NT2/D1 (cell line): ENCODE measurements at regions not wholly inside any gene's neighbourhood (a gene's known extent, or its start where the extent isn't known, plus 50 kb on each side); places are given as distances from the start of the nearest gene placed in this dataset.

ENCODE experiments used
- DNase-seq: peaks from one replicate; pipeline ENCODE4 v3.0.0-alpha.2; 2011; ENCODE audit warnings: low read depth, low spot score
- H3K27me3 ChIP-seq: 2 replicates; pipeline ENCODE4 v1.6.0; 2011; ENCODE audit warnings: mild to moderate bottlenecking; ENCODE audit not compliant: insufficient read length, insufficient read depth
- H3K36me3 ChIP-seq: 2 replicates; pipeline ENCODE4 v1.6.1; 2011; ENCODE audit warnings: mild to moderate bottlenecking, low read length, mixed read lengths; ENCODE audit not compliant: insufficient read depth, insufficient read length
- H3K4me1 ChIP-seq: 2 replicates; pipeline ENCODE4 v1.5.1; 2011; ENCODE audit not compliant: insufficient read depth, insufficient read length
- H3K4me3 ChIP-seq: 2 replicates; pipeline ENCODE4 v1.5.1; 2011; ENCODE audit warnings: low read depth; ENCODE audit not compliant: insufficient read length
- H3K9ac ChIP-seq: 2 replicates; pipeline ENCODE4 v1.6.0; 2011; ENCODE audit warnings: low read depth; ENCODE audit not compliant: insufficient read length
- H3K9me3 ChIP-seq: 2 replicates; pipeline ENCODE4 v1.5.1; 2011; ENCODE audit warnings: mild to moderate bottlenecking, low read length; ENCODE audit not compliant: insufficient read depth
- SUZ12 ChIP-seq: IDR thresholded peaks from 2 replicates; pipeline ENCODE4 v1.6.1; 2011; ENCODE audit not compliant: insufficient read length, insufficient read depth; ENCODE audit errors: extremely low read depth
- YY1 ChIP-seq: IDR thresholded peaks from 2 replicates; pipeline ENCODE4 v1.6.1; 2011; ENCODE audit not compliant: insufficient read length, insufficient read depth
- ZNF274 ChIP-seq: IDR thresholded peaks from 2 replicates; pipeline ENCODE4 v1.6.1; 2011; ENCODE audit warnings: mild to moderate bottlenecking, low read depth, low read length

DNA sequence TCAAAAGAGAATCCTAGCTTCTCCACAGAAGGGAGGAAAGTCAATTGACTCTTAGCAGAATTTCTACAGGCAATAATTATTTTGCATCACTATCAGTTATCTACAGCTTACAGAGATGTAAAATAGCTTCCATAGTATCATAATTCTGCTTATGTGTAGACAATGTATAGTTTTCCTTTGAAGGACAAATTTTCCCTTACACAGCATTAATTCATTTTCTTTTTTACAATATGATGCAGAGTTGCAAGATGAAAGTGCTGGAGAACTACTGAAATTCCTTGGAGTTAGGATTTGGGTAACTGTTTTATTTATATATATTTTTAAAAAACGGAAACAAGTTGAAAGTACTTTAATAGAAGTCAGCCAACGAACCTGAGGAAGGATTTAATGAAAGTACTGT, 111.0 kb upstream of the CPHXL start:
- H3K4me3 ChIP-seq: no peak overlapping the region
- no peaks in the 10 kb centered on the region for H3K36me3 ChIP-seq
- DNase-seq: no peak
- H3K27me3 ChIP-seq: no peaks in the 10 kb centered on the region
- no peaks in the 10 kb centered on the region for H3K4me1 ChIP-seq
- H3K9ac ChIP-seq: no peak overlapping the region
- peaks cover 9% of the 10 kb centered on the region; the same call in 1 of the 2 replicates for H3K9me3 ChIP-seq
- TF ChIP-seq YY1: no peak
- TF ChIP-seq SUZ12: no peak
- no peak for TF ChIP-seq ZNF274

DNA sequence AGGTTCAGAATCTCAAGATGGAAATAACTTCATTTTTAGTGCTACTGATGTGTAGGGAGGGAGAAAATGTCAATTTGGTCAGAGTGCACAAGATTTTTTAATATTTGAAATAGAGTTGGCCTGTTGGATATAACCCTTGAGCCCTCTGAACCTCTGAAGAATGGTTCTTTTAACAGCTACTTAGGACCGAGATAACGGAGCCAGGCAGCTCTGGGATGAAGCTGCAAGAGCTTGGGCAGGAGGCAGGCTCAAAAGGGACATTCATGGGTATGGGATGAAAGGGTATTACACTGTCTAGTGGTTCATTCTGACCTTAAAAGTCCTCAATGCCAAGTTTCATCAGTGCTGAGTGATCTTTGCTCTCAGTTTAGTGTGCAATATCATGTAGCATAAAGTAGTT, 111.4 kb upstream of the CPHXL start:
- no peaks in the 10 kb centered on the region for H3K27me3 ChIP-seq
- H3K9ac ChIP-seq: no peak overlapping the region
- TF ChIP-seq ZNF274 (no peak), SUZ12 (no peak), YY1 (no peak)
- no peak for DNase-seq
- no peak overlapping the region for H3K4me3 ChIP-seq
- H3K4me1 ChIP-seq: no peaks in the 10 kb centered on the region
- H3K9me3 ChIP-seq: peaks cover 9% of the 10 kb centered on the region; the same call in 1 of the 2 replicates
- H3K36me3 ChIP-seq: no peaks in the 10 kb centered on the region

DNA sequence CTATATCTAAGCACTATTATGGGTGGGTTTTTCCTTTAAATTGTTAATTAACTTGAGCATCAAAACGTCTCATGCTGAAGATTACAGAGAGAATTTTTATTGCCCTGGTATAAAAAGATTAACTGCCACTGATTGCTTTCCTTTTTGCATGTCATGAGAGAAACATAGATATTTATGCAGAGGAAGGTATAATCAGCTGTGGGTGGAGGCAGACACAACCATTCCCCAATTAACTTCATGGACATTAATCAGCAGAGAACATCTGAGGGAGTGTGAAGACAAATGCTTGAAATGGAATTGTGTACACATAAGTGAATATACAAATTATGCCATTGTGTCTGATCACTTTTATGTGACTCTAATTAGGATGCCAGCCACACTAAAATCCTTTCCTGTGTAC, 115.2 kb upstream of the CPHXL start:
- H3K9ac ChIP-seq: no peak overlapping the region
- DNase-seq: no peak
- H3K27me3 ChIP-seq: no peaks in the 10 kb centered on the region

DNA sequence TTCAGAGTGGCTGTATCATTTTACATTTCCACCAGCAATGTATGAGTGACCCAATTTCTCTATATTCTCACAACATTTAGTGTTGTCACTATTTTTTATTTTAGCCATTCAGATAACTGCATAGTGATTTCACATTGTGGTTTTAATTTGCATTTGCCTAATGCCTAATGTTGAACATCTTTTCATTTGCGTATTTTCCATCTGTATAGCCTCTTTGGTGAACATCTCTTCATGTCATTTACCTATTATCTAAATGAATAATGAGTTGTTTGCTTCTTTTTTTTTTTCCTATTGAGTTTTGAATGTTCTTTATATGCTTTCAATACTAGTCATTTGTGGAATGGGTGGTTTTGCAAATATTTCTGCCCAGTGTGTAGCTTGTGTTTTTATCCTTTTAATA, 120.9 kb upstream of the CPHXL start:
- H3K4me3 ChIP-seq: no peak overlapping the region
- no peaks in the 10 kb centered on the region for H3K4me1 ChIP-seq
- TF ChIP-seq ZNF274: no peak
- no peak for TF ChIP-seq SUZ12
- no peak for TF ChIP-seq YY1
- H3K9me3 ChIP-seq: no peaks in the 10 kb centered on the region
- H3K27me3 ChIP-seq: no peaks in the 10 kb centered on the region
- no peak for DNase-seq
- no peak overlapping the region for H3K9ac ChIP-seq
- no peaks in the 10 kb centered on the region for H3K36me3 ChIP-seq

More for the DNA sequence above, 115.2 kb upstream of the CPHXL start:
- no peaks in the 10 kb centered on the region for H3K9me3 ChIP-seq
- no peaks in the 10 kb centered on the region for H3K4me1 ChIP-seq
- H3K36me3 ChIP-seq: no peaks in the 10 kb centered on the region
- H3K4me3 ChIP-seq: no peak overlapping the region
- TF ChIP-seq SUZ12: no peak
- TF ChIP-seq YY1: no peak
- no peak for TF ChIP-seq ZNF274

DNA sequence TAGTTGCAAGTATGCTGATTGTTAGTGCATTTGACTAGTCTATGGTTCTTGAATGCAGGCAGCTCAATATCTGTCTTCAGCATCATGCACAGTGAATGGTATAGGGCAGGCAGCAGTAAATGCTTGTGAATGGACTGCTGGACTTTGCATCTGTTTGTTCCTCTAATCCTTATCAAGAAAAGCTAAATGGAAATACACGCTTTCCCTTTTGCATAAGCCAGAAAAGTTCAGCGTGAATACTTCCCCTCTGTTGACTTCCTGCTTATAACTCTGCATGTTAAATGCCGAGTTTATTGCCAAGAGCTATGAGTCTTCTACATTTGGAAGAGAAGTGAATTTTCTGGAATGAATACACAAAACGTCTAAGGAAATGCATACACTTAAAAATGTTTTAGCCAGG, 127.9 kb upstream of the CPHXL start:
- Histone ChIP-seq H3K4me3 (no peak overlapping the region), H3K4me1 (no peaks in the 10 kb centered on the region), H3K9ac (no peak overlapping the region), H3K27me3 (no peaks in the 10 kb centered on the region), H3K36me3 (no peaks in the 10 kb centered on the region), H3K9me3 (no peaks in the 10 kb centered on the region)
- DNase-seq: no peak
- TF ChIP-seq ZNF274 (no peak), YY1 (no peak), SUZ12 (no peak)

DNA sequence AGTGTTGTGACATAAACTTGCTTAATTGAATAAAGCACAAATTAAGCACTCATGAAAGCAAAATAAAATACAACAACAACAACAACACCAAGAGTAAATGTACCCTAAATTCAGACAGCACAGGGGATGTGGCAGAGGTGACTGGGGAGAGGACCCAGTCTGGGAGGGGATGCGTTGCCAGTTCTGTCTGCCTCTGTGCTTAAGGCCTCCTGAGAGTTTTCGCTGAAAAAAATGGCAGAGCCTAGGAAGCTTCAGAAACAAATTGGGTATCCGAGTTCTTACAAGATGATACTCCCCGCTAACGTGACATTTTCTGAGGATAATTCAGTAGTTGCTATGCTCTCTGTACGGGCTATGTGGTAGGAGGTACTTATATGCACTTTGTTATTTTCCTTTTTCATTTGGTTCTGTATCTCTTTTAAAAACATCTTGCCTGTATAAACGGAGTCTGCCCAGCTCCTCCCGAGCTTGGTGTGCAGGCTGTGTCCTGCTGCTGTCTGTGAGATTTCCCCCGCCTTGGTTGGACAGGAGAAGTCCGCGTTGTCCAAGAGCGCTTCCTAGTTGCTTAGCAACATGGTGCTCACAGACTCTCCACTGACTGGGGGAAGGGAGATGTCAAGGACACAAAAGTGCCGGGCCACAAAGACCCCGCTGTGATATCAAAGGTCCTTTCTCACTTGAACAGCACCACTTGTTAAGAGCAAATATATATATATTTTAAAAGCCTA, 134.2 kb upstream of the CPHXL start:
- H3K36me3 ChIP-seq: no peaks in the 10 kb centered on the region
- TF ChIP-seq YY1 (no peak), ZNF274 (no peak), SUZ12 (no peak)
- H3K9ac ChIP-seq: no peak overlapping the region
- H3K9me3 ChIP-seq: no peaks in the 10 kb centered on the region
- peaks cover 5% of the 10 kb centered on the region for H3K4me1 ChIP-seq
- H3K27me3 ChIP-seq: no peaks in the 10 kb centered on the region
- no peak for DNase-seq
- no peak overlapping the region for H3K4me3 ChIP-seq

DNA sequence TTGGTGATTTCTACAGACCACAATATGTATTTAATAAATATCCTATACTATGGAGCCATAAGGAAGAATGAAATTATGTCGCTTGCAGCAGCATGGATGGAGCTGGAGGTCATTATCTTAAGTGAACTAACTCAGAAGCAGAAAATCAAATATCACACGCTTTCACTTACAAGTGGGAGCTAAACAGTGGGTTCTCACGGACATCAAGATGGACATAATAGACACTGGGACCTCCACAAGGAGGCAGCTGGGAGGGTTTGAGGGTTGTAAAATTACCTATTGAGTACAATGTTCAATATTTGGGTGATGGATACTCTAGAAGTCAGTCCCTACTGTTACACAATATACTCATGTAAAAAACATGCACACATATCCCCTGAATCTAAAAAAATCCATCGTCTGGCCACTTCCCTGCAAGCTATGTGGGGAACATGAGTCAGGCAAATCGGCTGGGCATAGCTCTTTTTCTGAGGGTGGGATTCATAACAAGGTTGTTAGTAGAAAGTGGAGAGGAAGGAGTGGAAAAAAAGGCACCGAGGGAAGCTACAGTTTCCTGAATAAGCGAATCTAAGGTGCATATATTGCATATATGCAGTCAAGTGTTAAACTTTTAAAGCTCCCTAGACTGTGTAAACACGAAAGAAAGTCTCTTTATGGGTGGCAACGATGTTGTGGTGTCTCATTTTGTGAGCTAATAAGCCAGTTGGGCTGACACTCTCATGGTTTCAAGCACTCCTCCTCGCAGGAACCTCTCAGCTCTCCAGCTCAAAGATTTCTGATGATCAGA, 135.2 kb upstream of the CPHXL start:
- Histone ChIP-seq H3K9ac (no peak overlapping the region), H3K4me1 (peaks cover 5% of the 10 kb centered on the region), H3K4me3 (no peak overlapping the region), H3K9me3 (no peaks in the 10 kb centered on the region), H3K36me3 (no peaks in the 10 kb centered on the region), H3K27me3 (no peaks in the 10 kb centered on the region)
- no peak for DNase-seq
- TF ChIP-seq SUZ12 (no peak), YY1 (no peak), ZNF274 (no peak)

DNA sequence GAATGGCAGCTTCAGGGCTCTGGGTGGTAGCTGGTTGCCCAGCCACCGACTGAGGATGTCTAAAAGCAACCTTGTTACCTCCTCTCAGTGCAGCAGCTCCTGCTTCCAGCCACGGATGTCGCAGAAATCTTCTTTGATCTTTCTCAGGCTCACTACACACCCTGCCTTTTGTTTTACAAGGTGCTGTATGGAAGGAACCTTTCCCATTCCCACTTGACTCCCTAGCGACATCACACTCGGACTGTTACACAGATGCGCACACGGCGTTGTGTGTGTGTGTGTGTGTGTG, 135.8 kb upstream of the CPHXL start:
- no peak for TF ChIP-seq SUZ12
- TF ChIP-seq YY1: no peak
- TF ChIP-seq ZNF274: no peak
- Histone ChIP-seq H3K9ac (no peak overlapping the region), H3K27me3 (no peaks in the 10 kb centered on the region), H3K36me3 (no peaks in the 10 kb centered on the region), H3K4me3 (no peak overlapping the region), H3K4me1 (peaks cover 5% of the 10 kb centered on the region), H3K9me3 (no peaks in the 10 kb centered on the region)
- no peak for DNase-seq
